Skeletal muscle tissue (tissue), 3 donors: ENCODE measurements at regions not wholly inside any gene's neighbourhood (a gene's known extent, or its start where the extent isn't known, plus 50 kb on each side); places are given as distances from the start of the nearest gene placed in this dataset.

Experiments used
- H3K27ac ChIP-seq: one replicate; pipeline ENCODE4 v1.7.0; 2013; ENCODE audit warnings: mild to moderate bottlenecking, low read depth, low read length, inconsistent platforms
- H3K27me3 ChIP-seq, 3 donors: one replicate each; pipeline ENCODE4 v1.7.0; 2013; ENCODE audit warnings: low read length in 3 of 3; ENCODE audit not compliant: control insufficient read depth in 3 of 3, insufficient read depth in 3 of 3
- H3K36me3 ChIP-seq, 3 donors: one replicate each; pipeline ENCODE4 v1.7.0; 2013; ENCODE audit warnings: low read length in 3 of 3; ENCODE audit not compliant: control insufficient read depth in 3 of 3, insufficient read depth in 3 of 3
- H3K4me1 ChIP-seq, 3 donors: one replicate each; pipeline ENCODE4 v1.7.0; 2013; ENCODE audit warnings: low read length in 3 of 3, mild to moderate bottlenecking in 3 of 3; ENCODE audit not compliant: control insufficient read depth in 3 of 3, insufficient read depth in 3 of 3
- H3K4me3 ChIP-seq, 3 donors: one replicate each; pipeline ENCODE4 v1.7.0; 2013; ENCODE audit warnings: low read length in 3 of 3
- H3K9ac ChIP-seq, 3 donors: one replicate each; pipeline ENCODE4 v1.7.0; 2013; ENCODE audit warnings: low read length in 3 of 3, mild to moderate bottlenecking in 3 of 3, moderate library complexity in 2 of 3, low read depth in 1 of 3
- H3K9me3 ChIP-seq, 3 donors: one replicate each; pipeline ENCODE4 v1.7.0; 2013; ENCODE audit warnings: low read length in 3 of 3; ENCODE audit not compliant: control insufficient read depth in 3 of 3
- donor health status: Osteomylitis.

DNA sequence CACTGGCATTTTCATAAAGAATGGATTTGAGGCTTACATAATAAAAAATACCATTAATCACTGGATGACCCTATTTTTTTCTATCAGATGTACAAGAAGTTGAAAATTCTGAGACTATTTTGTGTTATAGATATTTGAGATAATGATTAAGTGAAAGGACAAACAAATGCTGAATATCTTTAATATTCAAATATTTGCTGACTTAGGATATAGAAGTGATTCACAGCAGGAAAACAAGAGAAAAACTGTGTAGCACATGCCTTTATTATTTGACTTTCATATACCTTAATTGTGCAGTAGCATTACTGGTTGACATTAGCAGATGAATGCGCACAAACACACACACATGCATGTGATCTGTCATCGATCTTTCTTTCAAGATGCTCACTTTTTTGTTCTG, 766.5 kb downstream of the SATB2 start:
- Histone ChIP-seq H3K9me3 (no peaks in the 10 kb centered on the region), H3K9ac (no peak overlapping the region), H3K27me3 (no peaks in the 10 kb centered on the region), H3K36me3 (no peaks in the 10 kb centered on the region), H3K27ac (no peak overlapping the region), H3K4me1 (no peaks in the 10 kb centered on the region), H3K4me3 (no peak overlapping the region)

DNA sequence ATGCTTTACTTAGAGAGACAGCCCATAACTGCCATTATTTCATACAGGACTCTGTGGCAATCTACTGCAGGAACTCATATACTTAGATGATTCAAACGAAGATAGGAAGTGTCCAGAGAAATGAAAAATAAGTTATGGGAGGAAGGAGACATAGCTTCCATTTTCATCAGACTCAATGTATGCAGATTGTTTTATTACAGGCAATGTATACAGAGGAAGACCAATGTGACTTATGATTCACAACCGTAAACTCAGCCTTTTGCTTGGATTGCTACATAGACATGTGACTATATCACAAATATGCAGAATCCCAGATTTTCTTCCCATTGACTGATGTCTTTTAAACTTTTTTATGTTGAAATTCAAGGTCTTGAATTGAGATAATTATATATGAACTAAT, 793.4 kb downstream of the SATB2 start:
- no peak overlapping the region for H3K9ac ChIP-seq
- peaks cover 0 to 2% (median 0%) of the 10 kb centered on the region in 3 donors for H3K4me1 ChIP-seq
- no peaks in the 10 kb centered on the region for H3K36me3 ChIP-seq
- no peaks in the 10 kb centered on the region for H3K9me3 ChIP-seq
- H3K4me3 ChIP-seq, result no peak overlapping the region
- no peaks in the 10 kb centered on the region for H3K27me3 ChIP-seq
- no peak overlapping the region for H3K27ac ChIP-seq

- Histone ChIP-seq H3K4me1 (peaks cover 0 to 2% (median 0%) of the 10 kb centered on the region in 3 donors), H3K36me3 (no peaks in the 10 kb centered on the region), H3K27ac (peak overlapping the region; percentile 46), H3K9me3 (no peaks in the 10 kb centered on the region), H3K27me3 (no peaks in the 10 kb centered on the region), H3K4me3 (no peak overlapping the region), H3K9ac (no peak overlapping the region)
Measured at GRCh38 chr2:198662905-198663304, 794.8 kb downstream of the SATB2 start.

DNA sequence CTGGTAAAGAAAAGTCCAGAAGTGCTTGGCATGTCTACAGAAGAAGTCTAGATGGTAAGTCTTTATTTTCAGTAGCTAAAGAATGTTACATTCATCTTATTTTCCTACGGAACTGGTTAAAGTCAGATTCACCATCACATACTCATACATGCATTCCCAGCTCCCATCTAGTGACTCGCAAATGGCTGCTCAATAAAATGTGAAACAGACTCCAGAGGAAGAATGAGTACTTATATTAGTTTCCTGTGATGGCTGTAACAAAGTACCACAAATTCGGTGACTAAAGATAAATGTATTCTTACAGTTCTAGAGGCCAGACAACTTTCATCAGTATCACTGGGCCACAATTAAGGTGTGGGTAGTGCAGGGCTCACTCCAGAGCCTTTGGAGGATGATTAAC, 797.2 kb downstream of the SATB2 start:
- H3K27ac ChIP-seq, result no peak overlapping the region

GRCh38 chr2:198659096-198659870, 798.5 kb downstream of the SATB2 start:
- H3K4me1 ChIP-seq, result peaks cover 0 to 2% (median 0%) of the 10 kb centered on the region in 3 donors
- H3K27ac ChIP-seq, result no peak overlapping the region
- H3K4me3 ChIP-seq, result no peak overlapping the region
- H3K9me3 ChIP-seq, result no peaks in the 10 kb centered on the region
- no peaks in the 10 kb centered on the region for H3K27me3 ChIP-seq
- H3K36me3 ChIP-seq, result no peaks in the 10 kb centered on the region
- H3K9ac ChIP-seq, result no peak overlapping the region

More for the DNA sequence above, 797.2 kb downstream of the SATB2 start:
- H3K4me1 ChIP-seq, result peaks cover 0 to 2% (median 0%) of the 10 kb centered on the region in 3 donors
- no peak overlapping the region for H3K4me3 ChIP-seq
- H3K36me3 ChIP-seq, result no peaks in the 10 kb centered on the region
- H3K27me3 ChIP-seq, result no peaks in the 10 kb centered on the region
- no peak overlapping the region for H3K9ac ChIP-seq
- H3K9me3 ChIP-seq, result no peaks in the 10 kb centered on the region

- Histone ChIP-seq H3K4me3 (no peak overlapping the region), H3K9ac (no peak overlapping the region), H3K27me3 (no peaks in the 10 kb centered on the region), H3K9me3 (no peaks in the 10 kb centered on the region), H3K4me1 (no peaks in the 10 kb centered on the region), H3K27ac (no peak overlapping the region), H3K36me3 (no peaks in the 10 kb centered on the region)
Measured at GRCh38 chr2:198657512-198658121, 800.1 kb downstream of the SATB2 start.

DNA sequence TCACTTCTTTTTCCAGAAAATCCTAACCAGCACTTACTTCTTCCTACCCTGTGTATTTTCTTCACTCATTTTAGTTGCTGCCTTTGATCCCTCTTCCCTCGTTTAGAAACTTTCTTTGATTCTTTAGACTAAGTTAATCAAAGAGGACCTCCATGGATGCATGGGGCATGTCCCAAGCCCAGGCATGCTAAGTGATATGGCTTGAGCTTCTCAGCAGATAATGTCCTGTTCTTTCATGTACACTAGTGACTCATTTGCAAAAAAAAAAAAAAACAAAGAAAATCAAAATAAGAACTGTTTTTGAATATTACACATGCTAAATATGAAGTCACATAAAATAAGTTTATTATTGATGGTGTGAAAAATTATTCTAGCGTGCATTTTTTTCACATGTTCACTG, 800.9 kb downstream of the SATB2 start:
- Histone ChIP-seq H3K9me3 (no peaks in the 10 kb centered on the region), H3K9ac (no peak overlapping the region), H3K4me3 (no peak overlapping the region), H3K4me1 (no peaks in the 10 kb centered on the region), H3K36me3 (no peaks in the 10 kb centered on the region), H3K27me3 (no peaks in the 10 kb centered on the region), H3K27ac (no peak overlapping the region)

GRCh38 chr2:198654646-198655045, 803.1 kb downstream of the SATB2 start:
- no peaks in the 10 kb centered on the region for H3K27me3 ChIP-seq
- H3K4me3 ChIP-seq, result no peak overlapping the region
- H3K36me3 ChIP-seq, result no peaks in the 10 kb centered on the region
- H3K9ac ChIP-seq, result no peak overlapping the region
- no peak overlapping the region for H3K27ac ChIP-seq
- no peaks in the 10 kb centered on the region for H3K9me3 ChIP-seq
- no peaks in the 10 kb centered on the region for H3K4me1 ChIP-seq

DNA sequence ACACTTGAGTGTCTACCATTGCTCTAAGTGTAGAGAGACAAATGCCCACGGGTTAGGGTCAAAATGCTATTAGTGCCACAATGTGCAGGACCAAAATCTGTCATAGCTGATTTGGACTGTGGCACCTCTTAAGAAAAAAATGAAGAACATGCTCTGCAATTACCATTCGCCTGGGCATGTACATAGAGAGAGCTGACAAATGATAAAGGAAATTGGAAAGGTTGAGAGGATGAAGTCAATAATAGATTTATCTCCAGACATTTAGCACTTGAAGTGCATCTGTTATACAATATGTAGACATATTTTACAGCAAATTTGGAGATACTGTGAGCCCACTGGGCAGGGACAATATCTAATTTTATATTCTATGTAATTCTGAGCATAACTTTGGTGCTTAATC, 804.4 kb downstream of the SATB2 start:
- Histone ChIP-seq H3K36me3 (no peaks in the 10 kb centered on the region), H3K9ac (no peak overlapping the region), H3K9me3 (no peaks in the 10 kb centered on the region), H3K27me3 (no peaks in the 10 kb centered on the region), H3K4me1 (no peaks in the 10 kb centered on the region), H3K27ac (no peak overlapping the region), H3K4me3 (no peak overlapping the region)

GRCh38 chr2:198652461-198652860, 805.3 kb downstream of the SATB2 start:
- Histone ChIP-seq H3K4me1 (no peaks in the 10 kb centered on the region), H3K27ac (no peak overlapping the region)

More at GRCh38 chr2:198652461-198652860, 805.3 kb downstream of the SATB2 start:
- H3K27me3 ChIP-seq, result no peaks in the 10 kb centered on the region
- H3K9ac ChIP-seq, result no peak overlapping the region
- no peak overlapping the region for H3K4me3 ChIP-seq
- H3K36me3 ChIP-seq, result no peaks in the 10 kb centered on the region
- H3K9me3 ChIP-seq, result no peaks in the 10 kb centered on the region
